Kidney epithelial cell (primary cell): ENCODE measurements at regions not wholly inside any gene's neighbourhood (a gene's known extent, or its start where the extent isn't known, plus 50 kb on each side); places are given as distances from the start of the nearest gene placed in this dataset.
"Not testable (repeated sequence)": the region's sequence is repeated elsewhere in the genome, so short reads cannot be mapped to it uniquely, and the experiment has no call there.

ENCODE experiments used
- DNase-seq: peaks from one replicate; pipeline ENCODE4 v3.0.0-alpha.2; 2010; ENCODE audit warnings: low read depth
- H3K27me3 ChIP-seq: 2 replicates; pipeline ENCODE4 v1.6.0; 2011; ENCODE audit warnings: low read length; ENCODE audit not compliant: control insufficient read depth, insufficient read depth
- H3K36me3 ChIP-seq: 2 replicates; pipeline ENCODE4 v1.5.1; 2011; ENCODE audit warnings: low read length; ENCODE audit not compliant: control insufficient read depth, insufficient read depth
- H3K4me3 ChIP-seq: 2 replicates; pipeline ENCODE4 v1.5.1; 2011; ENCODE audit warnings: low read depth, mild to moderate bottlenecking, control low read depth, low read length
- CTCF ChIP-seq: IDR thresholded peaks from 2 replicates; pipeline ENCODE4 v1.5.1; 2011; ENCODE audit warnings: mild to moderate bottlenecking, moderate library complexity, low read length, control low read depth, inconsistent platforms; ENCODE audit not compliant: insufficient read depth, poor library complexity, severe bottlenecking

- Histone ChIP-seq H3K27me3 (no peaks in the 10 kb centered on the region), H3K4me3 (no peak overlapping the region), H3K36me3 (no peaks in the 10 kb centered on the region)
- TF ChIP-seq CTCF = no peak
- no peak for DNase-seq
Measured at GRCh38 chr15:85276508-85276907, 103.9 kb upstream of the AKAP13 start.

- H3K36me3 ChIP-seq = no peaks in the 10 kb centered on the region
- H3K4me3 ChIP-seq = no peak overlapping the region
- TF ChIP-seq CTCF = no peak
- DNase-seq = no peak
- H3K27me3 ChIP-seq = no peaks in the 10 kb centered on the region
Measured at GRCh38 chr15:85276921-85277320, 103.5 kb upstream of the AKAP13 start.

DNA sequence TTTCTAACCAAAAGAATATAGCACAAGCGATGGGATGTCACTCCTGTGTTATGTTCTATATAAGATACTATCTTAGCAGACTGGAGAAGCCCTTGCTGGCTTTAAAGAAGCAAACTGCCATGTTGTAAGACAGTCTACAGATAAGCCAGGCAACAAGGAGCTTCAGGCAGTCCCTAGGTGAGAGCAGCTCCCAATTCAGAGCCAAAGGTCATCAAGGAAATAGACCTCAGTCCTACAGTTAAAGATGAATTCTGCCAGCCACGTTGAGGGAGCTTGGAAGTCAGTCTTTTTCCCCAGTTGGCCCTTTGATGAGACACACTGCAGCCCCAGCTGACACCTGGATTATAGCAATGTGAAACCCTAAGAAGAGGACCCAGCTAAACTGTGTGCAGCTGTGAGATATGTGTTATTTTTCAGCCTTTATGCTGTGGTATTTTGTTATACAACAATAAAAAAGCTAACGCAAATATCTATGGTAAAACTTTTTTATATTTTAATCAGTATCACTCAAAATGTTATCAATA, 102.5 kb upstream of the AKAP13 start:
- H3K27me3 ChIP-seq = no peaks in the 10 kb centered on the region
- DNase-seq = no peak
- H3K36me3 ChIP-seq = no peaks in the 10 kb centered on the region
- no peak overlapping the region for H3K4me3 ChIP-seq
- TF ChIP-seq CTCF = no peak

- no peaks in the 10 kb centered on the region for H3K36me3 ChIP-seq
- no peak overlapping the region for H3K4me3 ChIP-seq
- no peak for DNase-seq
- TF ChIP-seq CTCF = no peak
- no peaks in the 10 kb centered on the region for H3K27me3 ChIP-seq
Measured at GRCh38 chr15:85280203-85280602, 100.2 kb upstream of the AKAP13 start.

DNA sequence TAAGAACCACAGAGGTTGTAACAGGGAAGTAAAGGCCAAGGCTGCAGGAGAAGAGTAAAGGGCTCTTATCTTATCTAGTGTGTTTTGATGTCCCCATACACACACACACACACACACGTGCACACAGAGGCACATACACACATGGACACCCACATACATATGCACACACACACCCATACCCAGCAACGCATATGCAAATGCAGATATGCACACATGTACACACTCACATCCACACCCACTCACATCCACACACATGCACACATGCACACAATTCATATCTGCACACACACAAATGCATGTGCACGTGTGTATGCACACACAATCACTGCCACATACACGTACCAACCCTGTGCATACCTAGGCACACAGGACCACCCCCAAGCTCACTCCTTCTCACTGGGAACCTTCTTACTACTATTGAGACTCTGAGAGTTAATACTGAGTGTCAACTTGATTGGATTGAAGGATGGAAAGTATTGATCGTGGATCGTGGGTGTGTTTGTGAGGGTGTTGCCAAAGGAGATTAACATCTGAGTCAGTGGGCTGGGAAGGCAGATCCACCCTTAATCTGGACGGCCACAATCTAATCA, 99.0 kb upstream of the AKAP13 start:
- TF ChIP-seq CTCF = no peak
- no peak for DNase-seq
- Histone ChIP-seq H3K4me3 (no peak overlapping the region), H3K36me3 (no peaks in the 10 kb centered on the region), H3K27me3 (no peaks in the 10 kb centered on the region)

DNA sequence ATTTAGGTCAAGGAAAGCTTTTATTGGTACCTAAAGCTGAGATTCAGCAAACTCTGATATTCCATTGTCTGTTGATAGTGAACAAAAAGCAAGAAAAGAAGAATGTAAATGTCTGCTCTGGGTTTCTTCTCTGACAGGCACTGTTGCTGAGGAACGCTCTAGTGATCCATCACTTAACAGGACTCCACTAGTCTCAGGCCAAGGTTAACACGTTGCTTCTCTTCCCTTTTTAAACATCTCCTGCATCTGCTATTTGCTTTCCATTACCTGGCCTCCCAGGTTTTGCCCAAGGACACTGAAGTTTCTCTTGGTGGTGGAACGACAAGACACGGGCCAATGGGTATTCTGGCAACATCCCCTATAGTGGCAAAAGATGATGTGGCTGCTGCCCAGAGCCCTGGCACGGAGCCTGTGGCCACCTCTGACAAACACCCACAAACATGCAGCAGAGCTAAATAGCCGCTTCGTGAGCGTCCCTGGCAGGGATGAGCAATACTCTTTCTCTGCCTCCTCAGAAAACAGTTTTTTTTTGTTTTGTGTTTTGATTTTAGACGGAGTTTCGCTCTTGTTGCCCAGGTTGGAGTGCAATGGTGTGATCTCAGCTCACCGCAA, 97.8 kb upstream of the AKAP13 start:
- DNase-seq = peak; percentile 32
- TF ChIP-seq CTCF = no peak
- no peaks in the 10 kb centered on the region for H3K27me3 ChIP-seq
- H3K36me3 ChIP-seq = no peaks in the 10 kb centered on the region
- no peak overlapping the region for H3K4me3 ChIP-seq

DNA sequence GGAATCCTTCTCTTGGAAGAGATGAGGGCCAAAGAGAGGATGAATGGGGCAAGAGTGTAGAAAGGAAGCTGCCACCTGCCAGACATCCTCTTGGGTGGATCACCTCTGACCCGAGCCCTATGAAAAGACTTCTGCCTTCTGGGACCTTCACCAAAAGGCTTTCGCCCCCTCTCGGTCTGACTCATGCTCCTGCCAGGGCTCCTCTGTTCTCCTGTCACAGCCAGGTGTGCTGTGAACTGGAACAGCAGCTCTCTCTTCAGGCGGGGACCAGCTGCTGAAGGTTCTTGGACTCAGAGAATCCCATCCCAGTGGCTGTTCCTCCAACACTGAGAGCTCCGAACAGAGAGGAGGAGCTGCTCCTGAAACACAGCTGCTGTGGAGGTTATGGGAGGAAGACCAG, 96.6 kb upstream of the AKAP13 start:
- H3K4me3 ChIP-seq, H3K27me3 ChIP-seq: not testable (repeated sequence)

More for the DNA sequence above, 96.6 kb upstream of the AKAP13 start:
- DNase-seq, H3K36me3 ChIP-seq: not testable (repeated sequence)
